K562 (cell line): ENCODE measurements at regions not wholly inside any gene's neighbourhood (a gene's known extent, or its start where the extent isn't known, plus 50 kb on each side); places are given as distances from the start of the nearest gene placed in this dataset.

Source experiments
- CTBP1 ChIP-seq: fragments of 450-650 bp; IDR thresholded peaks from 2 replicates; pipeline ENCODE4 v1.6.1; 2016; ENCODE audit warnings: borderline replicate concordance
- CTCF ChIP-seq, 3 experiments: IDR thresholded peaks in 2 of 3; conservative IDR thresholded peaks in 1 of 3; 2 replicates each; pipeline ENCODE4 v1.5.1; 2011 to 2012; ENCODE audit warnings: low read length in 3 of 3, mild to moderate bottlenecking in 3 of 3, control low read depth in 2 of 3, improper control_type of control experiment in 1 of 3, inconsistent platforms in 1 of 3, low read depth in 1 of 3, mixed read lengths in 1 of 3, moderate library complexity in 1 of 3; ENCODE audit not compliant: insufficient read depth in 2 of 3
- DIDO1 ChIP-seq: fragments of 450-650 bp; IDR thresholded peaks from 2 replicates; pipeline ENCODE4 v1.6.1; 2016; ENCODE audit warnings: low read depth, missing biosample characterization, missing genetic modification characterization
- E2F5 ChIP-seq: sonication (generic); formaldehyde crosslinking; IDR thresholded peaks from 2 replicates; pipeline ENCODE4 v1.8.0; 2022; ENCODE audit warnings: mild to moderate bottlenecking, missing genetic modification reagents
- FOXA3 ChIP-seq, 2 experiments: fragments of 450-650 bp in 1 of 2; sonication (generic) in 1 of 2; formaldehyde crosslinking; IDR thresholded peaks in 1 of 2; conservative IDR thresholded peaks in 1 of 2; 2 replicates each; pipeline versions ENCODE4 v1.4.0 to v1.8.0; 2020 to 2022; ENCODE audit warnings: mild to moderate bottlenecking in 2 of 2, missing genetic modification reagents in 1 of 2
- HMGXB4 ChIP-seq: sonication (generic); formaldehyde crosslinking; IDR thresholded peaks from 2 replicates; pipeline ENCODE4 v1.8.1; 2023; ENCODE audit warnings: mild to moderate bottlenecking, missing genetic modification reagents
- JUND ChIP-seq, 2 experiments: IDR thresholded peaks; 2 replicates in 1 of 2; 3 replicates in 1 of 2; pipeline ENCODE4 v1.6.1; 2011; ENCODE audit warnings: borderline replicate concordance in 2 of 2, low read depth in 2 of 2, low read length in 2 of 2, improper control_type of control experiment in 1 of 2, missing biosample characterization in 1 of 2, missing genetic modification characterization in 1 of 2, missing genetic modification reagents in 1 of 2
- RAD21 ChIP-seq, 2 experiments: fragments of 250-450 bp in 1 of 2; fragments of 450-650 bp in 1 of 2; sonication (Bioruptor Pico) in 1 of 2; formaldehyde crosslinking in 1 of 2; IDR thresholded peaks in 1 of 2; conservative IDR thresholded peaks in 1 of 2; 2 replicates each; pipeline versions ENCODE4 v1.4.0 to v1.8.0; 2020 to 2022; ENCODE audit warnings: mild to moderate bottlenecking in 2 of 2, moderate library complexity in 1 of 2
- TFAP4 ChIP-seq: sonication (generic); formaldehyde crosslinking; IDR thresholded peaks from 2 replicates; pipeline ENCODE4 v1.8.0; 2022; ENCODE audit warnings: missing genetic modification reagents, mild to moderate bottlenecking, moderate library complexity, borderline replicate concordance
- ZBTB17 ChIP-seq: fragments of 450-650 bp; formaldehyde crosslinking; IDR thresholded peaks from 2 replicates; pipeline ENCODE4 v1.4.0; 2020; ENCODE audit warnings: mild to moderate bottlenecking

- no peak for TF ChIP-seq CTCF (IDR thresholded peaks at IDR 0.05 in 2 of 3, conservative IDR thresholded peaks at IDR 0.05 in 1 of 3; ENCODE audit: insufficient read depth in 2 of 3, low read depth in 1 of 3, low read length in 3 of 3)
- TF ChIP-seq E2F5 (CRISPR knock-in tag): no peak
- TF ChIP-seq FOXA3 (CRISPR knock-in tag; conservative IDR thresholded peaks at IDR 0.05 in 1 of 2, IDR thresholded peaks at IDR 0.05 in 1 of 2): no peak
- no peak for TF ChIP-seq RAD21 (CRISPR knock-in tag; conservative IDR thresholded peaks at IDR 0.05 in 1 of 2, IDR thresholded peaks at IDR 0.05 in 1 of 2)
- no peak for TF ChIP-seq HMGXB4
- no peak for TF ChIP-seq TFAP4
- TF ChIP-seq JUND (IDR thresholded peaks at IDR 0.05; ENCODE audit: borderline replicate concordance, low read depth, low read length): no peak
- TF ChIP-seq JUND (tag; IDR thresholded peaks at IDR 0.05; ENCODE audit: borderline replicate concordance, low read depth, low read length): no peak
- TF ChIP-seq ZBTB17 (CRISPR knock-in tag): no peak
- no peak for TF ChIP-seq DIDO1 (tag)
- TF ChIP-seq CTBP1: no peak
Measured at GRCh38 chr2:117170897-117171296, 643.6 kb upstream of the DDX18 start.
